Loucy (cell line): ENCODE measurements at regions not wholly inside any gene's neighbourhood (a gene's known extent, or its start where the extent isn't known, plus 50 kb on each side); places are given as distances from the start of the nearest gene placed in this dataset.

Experiments
- H2AFZ ChIP-seq: fragments of 200-600 bp; sonication (generic); 2 replicates; pipeline ENCODE4 v1.6.0; 2016; ENCODE audit warnings: antibody characterized with exemption, mild to moderate bottlenecking, low read length, moderate library complexity
- H3F3A ChIP-seq: fragments of 200-600 bp; 2 replicates; pipeline ENCODE4 v1.6.0; 2016; ENCODE audit warnings: antibody characterized with exemption, low read depth, mild to moderate bottlenecking
- H3K27me3 ChIP-seq: fragments of 200-600 bp; sonication (generic); 2 replicates; pipeline ENCODE4 v1.6.1; 2014; ENCODE audit warnings: low read length, mild to moderate bottlenecking; ENCODE audit not compliant: insufficient read depth, poor library complexity, severe bottlenecking
- H3K36me3 ChIP-seq: fragments of 200-600 bp; sonication (generic); 2 replicates; pipeline ENCODE4 v1.6.1; 2016; ENCODE audit warnings: low read length; ENCODE audit not compliant: insufficient read depth
- H3K4me1 ChIP-seq: fragments of 200-600 bp; sonication (generic); 2 replicates; pipeline ENCODE4 v1.5.1; 2014; ENCODE audit warnings: low read length, mild to moderate bottlenecking; ENCODE audit not compliant: insufficient read depth, poor library complexity, severe bottlenecking
- H3K4me2 ChIP-seq: fragments of 200-600 bp; sonication (generic); 2 replicates; pipeline ENCODE4 v1.6.0; 2014; ENCODE audit warnings: antibody characterized with exemption, low read length, low read depth, mild to moderate bottlenecking; ENCODE audit not compliant: poor library complexity, severe bottlenecking
- H3K4me3 ChIP-seq: fragments of 200-600 bp; sonication (generic); 2 replicates; pipeline ENCODE4 v1.5.1; 2014; ENCODE audit warnings: low read length, mild to moderate bottlenecking, mixed read lengths; ENCODE audit not compliant: poor library complexity, severe bottlenecking
- H3K79me2 ChIP-seq: fragments of 200-600 bp; sonication (generic); 2 replicates; pipeline ENCODE4 v1.6.1; 2014; ENCODE audit warnings: low read length; ENCODE audit not compliant: insufficient read depth
- H3K9ac ChIP-seq: fragments of 200-600 bp; sonication (generic); 2 replicates; pipeline ENCODE4 v1.6.0; 2014; ENCODE audit warnings: mild to moderate bottlenecking, low read depth, low read length, moderate library complexity; ENCODE audit not compliant: poor library complexity, severe bottlenecking
- H3K9me2 ChIP-seq: fragments of 200-600 bp; sonication (generic); replicated peaks from 2 replicates; pipeline ENCODE4 v1.6.1; 2016; ENCODE audit warnings: low read depth, low read length, mixed read lengths
- H3K9me3 ChIP-seq: fragments of 200-600 bp; sonication (generic); 2 replicates; pipeline ENCODE4 v1.6.1; 2014; ENCODE audit warnings: mild to moderate bottlenecking, antibody characterized with exemption, low read length, low read depth; ENCODE audit not compliant: insufficient read depth
- H4K20me1 ChIP-seq: fragments of 200-600 bp; sonication (generic); 2 replicates; pipeline ENCODE4 v1.6.0; 2014; ENCODE audit warnings: antibody characterized with exemption, low read length, mild to moderate bottlenecking; ENCODE audit not compliant: insufficient read depth, poor library complexity, severe bottlenecking
- CTCF ChIP-seq: fragments of 200-600 bp; sonication (generic); conservative IDR thresholded peaks from 2 replicates; pipeline ENCODE4 v1.5.1; 2014; ENCODE audit warnings: mild to moderate bottlenecking, antibody characterized with exemption, low read length
- EZH2phosphoT487 ChIP-seq: fragments of 200-600 bp; IDR thresholded peaks from 2 replicates; pipeline ENCODE4 v1.6.1; 2018; ENCODE audit warnings: antibody characterized with exemption, mild to moderate bottlenecking, moderate library complexity, borderline replicate concordance

DNA sequence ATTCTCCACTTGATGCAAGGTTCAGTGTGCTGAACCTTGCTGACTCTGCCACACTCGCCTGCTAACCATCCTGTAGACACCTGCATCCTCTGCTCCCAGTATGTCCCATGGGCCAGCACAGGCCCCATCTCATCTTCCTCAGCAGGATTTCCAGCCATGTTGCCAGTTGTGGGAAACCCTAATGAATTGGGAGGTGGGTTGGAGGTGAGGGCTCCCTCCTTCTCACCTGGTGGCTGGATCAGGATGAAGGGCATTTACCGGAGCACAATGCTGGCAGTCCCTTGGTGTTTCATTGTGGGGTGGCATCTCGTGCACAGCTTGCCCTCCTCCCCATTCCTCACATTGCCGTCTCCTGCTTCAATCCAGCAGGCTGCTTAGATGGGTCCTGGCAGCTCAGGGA lies 204.3 kb upstream of the FOXQ1 start:
- TF ChIP-seq EZH2phosphoT487: no peak
- H3F3A ChIP-seq: no peaks in the 10 kb centered on the region
- H3K27me3 ChIP-seq: no peaks in the 10 kb centered on the region
- no peaks in the 10 kb centered on the region for H3K9me3 ChIP-seq
- H3K9ac ChIP-seq: no peak overlapping the region
- no peaks in the 10 kb centered on the region for H4K20me1 ChIP-seq
- H2AFZ ChIP-seq: no peak overlapping the region
- H3K4me2 ChIP-seq: no peak overlapping the region
- no peaks in the 10 kb centered on the region for H3K9me2 ChIP-seq
- H3K79me2 ChIP-seq: no peaks in the 10 kb centered on the region
- no peak overlapping the region for H3K4me3 ChIP-seq
- no peaks in the 10 kb centered on the region for H3K4me1 ChIP-seq
- H3K36me3 ChIP-seq: no peaks in the 10 kb centered on the region

GRCh38 chr6:1105833-1106400 lies 206.0 kb upstream of the FOXQ1 start:
- Histone ChIP-seq H2AFZ (no peak overlapping the region), H3K27me3 (no peaks in the 10 kb centered on the region)

GRCh38 chr6:1104988-1105670 lies 206.8 kb upstream of the FOXQ1 start:
- no peaks in the 10 kb centered on the region for H3K4me1 ChIP-seq
- H3K4me2 ChIP-seq: no peak overlapping the region
- H4K20me1 ChIP-seq: no peaks in the 10 kb centered on the region
- H2AFZ ChIP-seq: no peak overlapping the region
- no peaks in the 10 kb centered on the region for H3K79me2 ChIP-seq
- TF ChIP-seq EZH2phosphoT487 (no peak), CTCF (no peak)
- H3F3A ChIP-seq: no peaks in the 10 kb centered on the region
- H3K27me3 ChIP-seq: no peaks in the 10 kb centered on the region
- H3K9me3 ChIP-seq: no peaks in the 10 kb centered on the region
- no peak overlapping the region for H3K9ac ChIP-seq
- H3K9me2 ChIP-seq: no peaks in the 10 kb centered on the region
- no peaks in the 10 kb centered on the region for H3K36me3 ChIP-seq
- H3K4me3 ChIP-seq: no peak overlapping the region

More at GRCh38 chr6:1105833-1106400, 206.0 kb upstream of the FOXQ1 start:
- Histone ChIP-seq H3F3A (no peaks in the 10 kb centered on the region), H3K9me2 (no peaks in the 10 kb centered on the region), H3K36me3 (no peaks in the 10 kb centered on the region), H4K20me1 (no peaks in the 10 kb centered on the region), H3K9ac (no peak overlapping the region), H3K4me3 (no peak overlapping the region), H3K4me1 (no peaks in the 10 kb centered on the region), H3K9me3 (no peaks in the 10 kb centered on the region), H3K4me2 (no peak overlapping the region), H3K79me2 (no peaks in the 10 kb centered on the region)
- TF ChIP-seq EZH2phosphoT487 (no peak), CTCF (no peak)
